NB4 (cell line): ENCODE measurements at regions not wholly inside any gene's neighbourhood (a gene's known extent, or its start where the extent isn't known, plus 50 kb on each side); places are given as distances from the start of the nearest gene placed in this dataset.

Source experiments
- CTCF ChIP-seq: IDR thresholded peaks from one replicate; pipeline ENCODE4 v1.5.1; 2012; ENCODE audit warnings: low read depth, low read length
- POLR2A ChIP-seq: IDR thresholded peaks from 2 replicates; pipeline ENCODE4 v1.6.1; 2011; ENCODE audit warnings: mild to moderate bottlenecking; ENCODE audit not compliant: insufficient read length; ENCODE audit errors: extremely low read depth

DNA sequence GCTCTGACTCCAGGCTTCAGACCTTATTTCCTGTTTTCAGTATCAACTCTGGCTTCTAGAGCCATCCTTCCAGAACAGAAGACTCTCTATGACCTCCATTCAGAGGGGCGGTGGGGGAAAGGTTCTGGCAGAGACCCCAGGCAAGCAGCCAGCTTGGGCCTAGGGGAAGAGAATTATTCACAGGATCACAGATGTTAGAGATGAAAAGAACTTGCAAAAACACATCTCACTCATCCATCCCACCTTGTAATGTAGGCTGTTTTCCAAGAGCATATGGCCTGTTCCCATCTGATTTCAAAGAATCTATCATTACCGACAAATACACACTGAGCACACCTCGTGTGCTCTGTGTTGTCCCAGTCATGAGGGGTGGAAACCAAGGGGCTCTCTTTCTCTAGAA, 131.9 kb downstream of the GRIN2B start:
- no peak for TF ChIP-seq POLR2A
- TF ChIP-seq CTCF, result no peak
